ENCODE measurements at regions not wholly inside any gene's neighbourhood (a gene's known extent, or its start where the extent isn't known, plus 50 kb on each side); places are given as distances from the start of the nearest gene placed in this dataset.

- TF ChIP-seq CTCF (IDR thresholded peaks at IDR 0.05; ENCODE audit: low read depth, low read length) = no peak
- no peak for DNase-seq (ENCODE audit: extremely low read depth, low read depth)
These were observed 177.0 kb downstream of the ST8SIA4 start for GRCh38 chr5:100726116-100726515.

GRCh38 chr5:100731768-100732167, 171.3 kb downstream of the ST8SIA4 start:
- TF ChIP-seq CTCF (IDR thresholded peaks at IDR 0.05; ENCODE audit: low read depth, low read length) = no peak
- no peak for DNase-seq (ENCODE audit: extremely low read depth, low read depth)

GRCh38 chr5:100746730-100747129, 156.4 kb downstream of the ST8SIA4 start:
- no peak for DNase-seq (ENCODE audit: extremely low read depth, low read depth)
- TF ChIP-seq CTCF (IDR thresholded peaks at IDR 0.05; ENCODE audit: low read depth, low read length) = no peak

GRCh38 chr5:100749771-100750284, 153.3 kb downstream of the ST8SIA4 start:
- no peak for DNase-seq (ENCODE audit: extremely low read depth, low read depth)
- TF ChIP-seq CTCF (IDR thresholded peaks at IDR 0.05; ENCODE audit: low read depth, low read length) = no peak

- no peak for DNase-seq (ENCODE audit: extremely low read depth, low read depth)
- TF ChIP-seq CTCF (IDR thresholded peaks at IDR 0.05; ENCODE audit: low read depth, low read length) = no peak
These were observed 147.6 kb downstream of the ST8SIA4 start for GRCh38 chr5:100755435-100755834.

All from AG09319 (cell line).